ENCODE measurements at regions not wholly inside any gene's neighbourhood (a gene's known extent, or its start where the extent isn't known, plus 50 kb on each side); places are given as distances from the start of the nearest gene placed in this dataset.

DNA sequence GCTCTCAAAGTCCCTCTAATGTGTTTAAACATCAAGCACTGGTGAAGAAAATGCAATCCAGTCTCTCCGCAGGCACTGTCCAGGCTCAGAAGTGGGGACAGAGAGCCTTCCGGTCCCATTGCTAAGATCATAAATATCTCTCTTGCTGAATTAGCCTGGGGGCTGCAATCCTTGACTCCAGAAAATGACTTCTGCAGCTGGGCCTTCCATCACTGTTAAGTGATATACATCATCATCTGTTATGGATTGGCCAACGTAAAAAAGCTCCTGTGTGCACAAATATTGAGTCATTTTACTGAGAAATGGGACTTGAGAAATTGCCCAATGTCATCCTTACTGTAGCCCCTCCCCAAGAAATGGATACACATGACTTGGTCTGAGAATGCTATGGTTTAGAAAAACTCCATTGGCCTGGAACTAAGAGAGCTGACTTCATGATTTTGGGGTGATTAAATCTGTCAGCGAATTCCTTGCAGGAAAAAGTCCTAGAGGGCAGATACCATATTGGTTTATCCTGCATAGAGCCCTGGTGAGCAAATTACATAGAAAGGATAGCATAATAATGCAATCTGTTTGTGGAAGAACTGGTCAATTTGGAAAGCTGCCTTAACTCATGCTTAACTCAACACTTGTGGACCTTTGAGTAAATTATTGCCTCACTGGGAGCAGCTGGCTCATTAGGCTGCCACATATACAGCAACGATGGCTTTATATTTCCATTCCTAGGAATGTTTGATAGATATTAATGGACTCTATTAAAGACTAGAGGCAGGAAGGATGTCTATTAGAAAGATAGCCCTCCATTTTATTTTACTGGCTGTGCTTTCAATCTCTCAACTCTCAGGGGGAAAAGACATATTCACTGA is 346.1 kb downstream of the GBA3 start:
- TF ChIP-seq, protein P1, sequence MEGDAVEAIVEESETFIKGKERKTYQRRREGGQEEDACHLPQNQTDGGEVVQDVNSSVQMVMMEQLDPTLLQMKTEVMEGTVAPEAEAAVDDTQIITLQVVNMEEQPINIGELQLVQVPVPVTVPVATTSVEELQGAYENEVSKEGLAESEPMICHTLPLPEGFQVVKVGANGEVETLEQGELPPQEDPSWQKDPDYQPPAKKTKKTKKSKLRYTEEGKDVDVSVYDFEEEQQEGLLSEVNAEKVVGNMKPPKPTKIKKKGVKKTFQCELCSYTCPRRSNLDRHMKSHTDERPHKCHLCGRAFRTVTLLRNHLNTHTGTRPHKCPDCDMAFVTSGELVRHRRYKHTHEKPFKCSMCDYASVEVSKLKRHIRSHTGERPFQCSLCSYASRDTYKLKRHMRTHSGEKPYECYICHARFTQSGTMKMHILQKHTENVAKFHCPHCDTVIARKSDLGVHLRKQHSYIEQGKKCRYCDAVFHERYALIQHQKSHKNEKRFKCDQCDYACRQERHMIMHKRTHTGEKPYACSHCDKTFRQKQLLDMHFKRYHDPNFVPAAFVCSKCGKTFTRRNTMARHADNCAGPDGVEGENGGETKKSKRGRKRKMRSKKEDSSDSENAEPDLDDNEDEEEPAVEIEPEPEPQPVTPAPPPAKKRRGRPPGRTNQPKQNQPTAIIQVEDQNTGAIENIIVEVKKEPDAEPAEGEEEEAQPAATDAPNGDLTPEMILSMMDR (IDR thresholded peaks at IDR 0.05) = no peak
- Histone ChIP-seq H3K36me3 (ENCODE audit: control insufficient read depth, insufficient read depth, low read length) (no peaks in the 10 kb centered on the region), H3K4me1 (ENCODE audit: control insufficient read depth, insufficient read depth, low read length) (no peaks in the 10 kb centered on the region), H3K9me3 (ENCODE audit: control insufficient read depth, insufficient read depth, low read length) (peaks cover 13% of the 10 kb centered on the region), H3K27me3 (ENCODE audit: control insufficient read depth, insufficient read depth, low read length) (no peaks in the 10 kb centered on the region), H3K27ac (ENCODE audit: low read length) (no peak overlapping the region), H3K4me3 (ENCODE audit: low read length) (no peak overlapping the region)
- peaks cover 0 to 4% of the 10 kb centered on the region in 2 donors for H3K9me3 Mint-ChIP-seq
- WGBS (ENCODE audit: insufficient coverage) = 74% methylated on average over 5 of the region's 5 CpGs
- H3K4me1 Mint-ChIP-seq = no peaks in the 10 kb centered on the region
- H3K4me3 Mint-ChIP-seq = no peak overlapping the region
- no peak overlapping the region for H3K27ac Mint-ChIP-seq
- H3K27me3 Mint-ChIP-seq (ENCODE audit: low read depth in 2 of 2) = no peaks in the 10 kb centered on the region
- ATAC-seq = no peak
- H3K36me3 Mint-ChIP-seq = no peaks in the 10 kb centered on the region
- intact Hi-C loops (cut with micrococcal nuclease) = no loop called here
- DNase-seq = no peak

DNA sequence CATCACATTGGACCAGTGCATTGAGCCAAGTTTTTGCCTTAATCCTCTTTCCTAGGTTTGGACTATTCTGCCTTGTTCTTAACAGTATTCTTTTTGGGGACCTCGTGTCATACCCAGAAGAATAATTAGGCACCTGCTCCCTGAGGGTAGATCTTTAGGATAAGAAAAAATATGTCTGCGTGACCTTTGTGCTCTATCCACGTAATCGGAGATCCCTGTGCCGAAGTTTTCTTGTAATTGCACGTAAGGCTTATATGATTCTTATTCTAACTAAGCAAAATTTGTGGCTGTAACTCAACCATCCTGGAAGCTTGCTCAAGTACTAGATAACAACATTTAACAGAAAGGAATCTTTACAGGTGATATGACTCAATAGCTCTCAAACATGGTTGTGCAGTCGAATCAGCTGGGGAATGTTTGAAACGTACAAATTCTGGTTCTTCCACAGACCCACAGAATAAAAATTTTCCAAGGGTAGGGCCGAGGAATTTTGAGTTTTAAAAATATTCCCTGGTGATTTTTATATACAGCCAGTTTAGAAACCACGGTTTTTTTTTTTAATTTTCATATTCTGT is 344.3 kb downstream of the GBA3 start:
- Histone ChIP-seq H3K9me3 (ENCODE audit: control insufficient read depth, insufficient read depth, low read length) (peaks cover 13% of the 10 kb centered on the region), H3K36me3 (ENCODE audit: control insufficient read depth, insufficient read depth, low read length) (no peaks in the 10 kb centered on the region), H3K27ac (ENCODE audit: low read length) (no peak overlapping the region), H3K27me3 (ENCODE audit: control insufficient read depth, insufficient read depth, low read length) (no peaks in the 10 kb centered on the region), H3K4me1 (ENCODE audit: control insufficient read depth, insufficient read depth, low read length) (no peaks in the 10 kb centered on the region), H3K4me3 (ENCODE audit: low read length) (no peak overlapping the region)
- Mint-ChIP-seq H3K27ac (no peak overlapping the region), H3K4me1 (no peaks in the 10 kb centered on the region), H3K4me3 (no peak overlapping the region), H3K36me3 (no peaks in the 10 kb centered on the region), H3K9me3 (peaks cover 0 to 6% of the 10 kb centered on the region in 2 donors), H3K27me3 (ENCODE audit: low read depth in 2 of 2) (no peaks in the 10 kb centered on the region)
- WGBS (ENCODE audit: insufficient coverage) = 90% methylated on average over 9 of the region's 10 CpGs
- DNase-seq (no peak), ATAC-seq (no peak)
- TF ChIP-seq, protein P1 (IDR thresholded peaks at IDR 0.05) = no peak
- intact Hi-C loops (cut with micrococcal nuclease) = no loop called here

DNA sequence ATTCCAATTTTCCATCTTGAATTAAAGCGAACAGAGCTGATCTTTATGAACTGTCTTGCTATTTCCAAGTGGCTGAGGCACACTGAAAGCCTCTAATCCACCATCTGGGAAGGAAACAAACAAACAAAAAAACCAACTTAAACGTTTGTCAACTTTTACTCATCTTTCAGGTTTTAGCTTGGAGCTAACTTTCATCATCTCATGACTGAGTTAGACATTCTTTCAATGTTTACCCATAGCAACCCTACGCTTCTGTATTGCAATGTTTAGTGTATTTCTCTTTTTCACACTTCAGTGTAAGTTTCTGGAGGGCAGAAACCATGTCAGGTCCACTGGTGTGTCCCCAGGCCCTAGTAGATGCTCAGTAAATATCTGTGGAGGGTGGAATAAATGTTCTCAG is 343.8 kb downstream of the GBA3 start:
- Mint-ChIP-seq H3K36me3 (no peaks in the 10 kb centered on the region), H3K9me3 (peaks cover 0 to 7% of the 10 kb centered on the region in 2 donors), H3K27ac (no peak overlapping the region), H3K27me3 (ENCODE audit: low read depth in 2 of 2) (no peaks in the 10 kb centered on the region), H3K4me1 (no peaks in the 10 kb centered on the region), H3K4me3 (no peak overlapping the region)
- no peak overlapping the region for H3K27ac ChIP-seq (ENCODE audit: low read length)
- H3K4me1 ChIP-seq (ENCODE audit: control insufficient read depth, insufficient read depth, low read length) = no peaks in the 10 kb centered on the region
- H3K27me3 ChIP-seq (ENCODE audit: control insufficient read depth, insufficient read depth, low read length) = no peaks in the 10 kb centered on the region
- no peak for ATAC-seq
- no peaks in the 10 kb centered on the region for H3K36me3 ChIP-seq (ENCODE audit: control insufficient read depth, insufficient read depth, low read length)
- peaks cover 13% of the 10 kb centered on the region for H3K9me3 ChIP-seq (ENCODE audit: control insufficient read depth, insufficient read depth, low read length)
- no peak overlapping the region for H3K4me3 ChIP-seq (ENCODE audit: low read length)
- TF ChIP-seq, protein P1 (IDR thresholded peaks at IDR 0.05) = no peak
- no peak for DNase-seq
- intact Hi-C loops (cut with micrococcal nuclease) = no loop called here
- WGBS (ENCODE audit: insufficient coverage) = 78% methylated on average over 3 of the region's 3 CpGs

Data from natural killer cell (primary cell).